Endothelial cell of hepatic sinusoid (primary cell): ENCODE measurements at regions not wholly inside any gene's neighbourhood (a gene's known extent, or its start where the extent isn't known, plus 50 kb on each side); places are given as distances from the start of the nearest gene placed in this dataset.

Experiments used
- in situ Hi-C: cut with HindIII; loops from 2 replicates; pipeline ENCODE4 v1.10.0; 2017; ENCODE audit warnings: low sequenced_read_pairs

DNA sequence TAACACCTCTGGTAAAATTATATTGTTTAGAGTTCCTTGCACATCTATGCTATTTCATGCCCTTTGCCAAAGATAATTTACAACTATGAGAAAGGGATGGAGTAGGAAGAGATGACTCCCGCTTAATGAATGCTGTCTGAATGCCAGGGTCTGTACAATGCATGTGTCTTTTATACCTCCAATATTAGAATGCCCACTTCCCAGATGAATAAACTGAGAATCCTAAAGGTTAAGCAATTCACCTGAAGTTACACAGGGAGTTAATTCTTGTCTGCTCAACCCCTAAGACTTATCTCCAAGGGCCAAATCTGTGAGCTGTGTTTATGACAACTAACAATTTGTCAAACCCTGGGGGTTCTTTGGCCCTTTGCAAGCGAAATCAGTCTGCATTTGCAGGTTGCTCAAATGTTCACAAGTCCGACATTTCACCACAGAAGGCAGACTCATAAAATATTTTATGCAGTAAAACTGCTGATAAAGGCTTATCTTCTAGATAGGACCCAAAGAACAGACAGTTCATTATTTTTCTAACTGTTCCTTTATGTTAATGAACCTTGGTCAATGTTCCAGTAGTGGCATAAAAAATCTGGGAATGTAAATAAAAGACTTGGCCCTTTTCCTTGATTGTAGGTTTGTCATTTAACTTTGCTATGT lies 50.2 kb upstream of the ATP1A1 start:
- in situ Hi-C loops: no loop called here
